ENCODE measurements at regions not wholly inside any gene's neighbourhood (a gene's known extent, or its start where the extent isn't known, plus 50 kb on each side); places are given as distances from the start of the nearest gene placed in this dataset.

DNA sequence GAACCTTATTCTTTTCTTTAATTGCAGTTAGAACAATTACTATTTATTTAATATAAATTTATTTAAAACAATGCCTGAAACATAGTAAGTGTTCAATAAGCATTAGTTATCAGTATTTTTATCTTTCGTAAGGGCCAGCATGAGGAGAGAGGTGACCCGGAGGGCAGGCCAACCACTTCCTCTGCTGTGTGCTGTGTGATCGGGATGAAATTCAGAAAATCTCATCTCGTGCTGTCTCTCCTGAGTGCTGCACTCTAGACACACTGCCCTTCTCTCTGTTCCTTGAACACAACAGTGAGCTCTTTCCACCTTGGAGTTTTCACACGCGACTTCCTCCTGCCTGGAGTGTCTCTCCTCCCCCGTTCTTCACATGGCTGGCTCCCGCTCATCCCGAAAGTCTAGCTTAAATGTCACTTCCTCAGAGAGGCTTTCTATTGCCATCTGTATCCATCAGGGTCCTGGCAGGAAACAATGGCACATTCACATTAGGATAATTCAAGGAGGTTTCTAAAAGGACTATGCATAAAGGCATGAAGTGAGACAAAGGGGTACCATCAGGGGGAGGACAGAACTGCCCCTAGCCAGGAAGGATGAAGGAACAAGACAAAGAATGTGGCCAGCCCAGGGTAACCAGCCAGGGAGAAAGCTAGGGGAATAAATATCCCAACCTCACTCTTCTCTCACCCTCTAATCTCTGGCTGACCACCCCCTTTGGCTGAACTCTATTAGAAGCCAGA lies 142.6 kb upstream of the GJB5 start:
- TF ChIP-seq CTCF (IDR thresholded peaks at IDR 0.05) (no peak), POLR2A (IDR thresholded peaks at IDR 0.05) (no peak), EP300 (IDR thresholded peaks at IDR 0.05) (no peak)
